Esophagus muscularis mucosa (tissue), 4 donors: ENCODE measurements at regions not wholly inside any gene's neighbourhood (a gene's known extent, or its start where the extent isn't known, plus 50 kb on each side); places are given as distances from the start of the nearest gene placed in this dataset.

Experiments used
- DNase-seq: peaks from one replicate; pipeline ENCODE4 v3.0.0-alpha.2; 2017; ENCODE audit errors: extremely low spot score
- H3K27ac ChIP-seq, 4 donors: fragments of 200-600 bp; sonication (generic); replicated peaks in 1 of 4; 1 replicate in 3 of 4; 2 replicates in 1 of 4; pipeline ENCODE4 v1.5.1; 2016 to 2019; ENCODE audit warnings: mild to moderate bottlenecking in 1 of 4
- H3K27me3 ChIP-seq, 4 donors: fragments of 200-600 bp; sonication (generic); one replicate each; pipeline versions ENCODE4 v1.5.1 to v1.6.0; 2016 to 2019
- H3K36me3 ChIP-seq, 4 donors: fragments of 200-600 bp; sonication (generic); one replicate each; pipeline ENCODE4 v1.5.1; 2016 to 2019
- H3K4me1 ChIP-seq, 4 donors: fragments of 200-600 bp; sonication (generic); one replicate each; pipeline ENCODE4 v1.5.1; 2016 to 2019
- H3K4me3 ChIP-seq, 4 donors: fragments of 200-600 bp; sonication (generic); 1 replicate in 2 of 4; 2 replicates in 2 of 4; pipeline ENCODE4 v1.5.1; 2016 to 2019; ENCODE audit warnings: mild to moderate bottlenecking in 4 of 4, moderate library complexity in 1 of 4
- H3K9me3 ChIP-seq, 4 donors: fragments of 200-600 bp; sonication (generic); 1 replicate in 3 of 4; 2 replicates in 1 of 4; pipeline ENCODE4 v1.5.1; 2016 to 2019
- EP300 ChIP-seq: sonication (generic); formaldehyde crosslinking; IDR thresholded peaks from one replicate; pipeline ENCODE4 v1.6.1; 2017; ENCODE audit warnings: antibody characterized with exemption
- POLR2A ChIP-seq: fragments of 450-650 bp; IDR thresholded peaks from one replicate; pipeline ENCODE4 v1.6.1; 2017; ENCODE audit warnings: antibody characterized with exemption, moderate library complexity, mild to moderate bottlenecking, low read depth
- POLR2AphosphoS5 ChIP-seq, 2 donors: sonication (generic); formaldehyde crosslinking; IDR thresholded peaks; one replicate each; pipeline ENCODE4 v1.6.1; 2017; ENCODE audit warnings: antibody characterized with exemption in 2 of 2
- WGBS: methylation state at CpG from one replicate; pipeline ENCODE4 v1.1.5; 2018; 5-methylcytosine and 5-hydroxymethylcytosine counted together
- intact Hi-C: fragments of 100-400 bp; cut with DNase I; formaldehyde crosslinking; loops from one replicate; pipeline ENCODE4 v1.15.1; 2023
- TF ChIP-seq, protein P1 (sequence below), 3 experiments: fragments of 200-600 bp in 2 of 3; fragments of 450-650 bp in 1 of 3; sonication (generic) in 2 of 3; IDR thresholded peaks; one replicate each; pipeline ENCODE4 v1.5.1; 2017 to 2019; ENCODE audit warnings: antibody characterized with exemption in 3 of 3, mild to moderate bottlenecking in 2 of 3, moderate library complexity in 1 of 3

DNA sequence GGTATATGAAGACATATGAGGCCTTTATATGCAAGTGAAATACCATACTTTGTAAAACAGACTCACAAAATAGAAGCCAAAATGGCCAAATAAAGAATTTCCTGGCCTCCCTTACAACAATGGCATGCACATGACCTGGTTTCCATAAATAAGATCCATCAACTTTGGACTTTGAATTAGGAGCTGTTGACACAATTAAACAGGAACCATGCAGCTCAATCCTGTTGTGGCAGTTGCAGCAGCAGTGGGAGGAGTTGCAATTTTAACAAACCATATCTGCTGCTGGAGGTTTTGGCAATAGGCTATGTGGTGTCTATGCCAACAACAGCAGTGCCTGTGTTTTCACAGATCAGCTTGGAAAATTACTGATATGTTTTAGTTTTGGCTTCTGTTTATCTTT is 818.6 kb downstream of the FAM181B start:
- H3K4me1 ChIP-seq = no peaks in the 10 kb centered on the region
- intact Hi-C loops = no loop called here
- H3K36me3 ChIP-seq = no peaks in the 10 kb centered on the region
- H3K4me3 ChIP-seq = no peak overlapping the region
- no peaks in the 10 kb centered on the region for H3K9me3 ChIP-seq
- no peak for TF ChIP-seq EP300
- no peak for TF ChIP-seq POLR2A
- TF ChIP-seq, protein P1, sequence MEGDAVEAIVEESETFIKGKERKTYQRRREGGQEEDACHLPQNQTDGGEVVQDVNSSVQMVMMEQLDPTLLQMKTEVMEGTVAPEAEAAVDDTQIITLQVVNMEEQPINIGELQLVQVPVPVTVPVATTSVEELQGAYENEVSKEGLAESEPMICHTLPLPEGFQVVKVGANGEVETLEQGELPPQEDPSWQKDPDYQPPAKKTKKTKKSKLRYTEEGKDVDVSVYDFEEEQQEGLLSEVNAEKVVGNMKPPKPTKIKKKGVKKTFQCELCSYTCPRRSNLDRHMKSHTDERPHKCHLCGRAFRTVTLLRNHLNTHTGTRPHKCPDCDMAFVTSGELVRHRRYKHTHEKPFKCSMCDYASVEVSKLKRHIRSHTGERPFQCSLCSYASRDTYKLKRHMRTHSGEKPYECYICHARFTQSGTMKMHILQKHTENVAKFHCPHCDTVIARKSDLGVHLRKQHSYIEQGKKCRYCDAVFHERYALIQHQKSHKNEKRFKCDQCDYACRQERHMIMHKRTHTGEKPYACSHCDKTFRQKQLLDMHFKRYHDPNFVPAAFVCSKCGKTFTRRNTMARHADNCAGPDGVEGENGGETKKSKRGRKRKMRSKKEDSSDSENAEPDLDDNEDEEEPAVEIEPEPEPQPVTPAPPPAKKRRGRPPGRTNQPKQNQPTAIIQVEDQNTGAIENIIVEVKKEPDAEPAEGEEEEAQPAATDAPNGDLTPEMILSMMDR (IDR thresholded peaks at IDR 0.05) = no peak
- no peak for TF ChIP-seq POLR2AphosphoS5 (IDR thresholded peaks at IDR 0.05)
- DNase-seq = no peak
- no peaks in the 10 kb centered on the region for H3K27me3 ChIP-seq
- H3K27ac ChIP-seq = no peak overlapping the region

DNA sequence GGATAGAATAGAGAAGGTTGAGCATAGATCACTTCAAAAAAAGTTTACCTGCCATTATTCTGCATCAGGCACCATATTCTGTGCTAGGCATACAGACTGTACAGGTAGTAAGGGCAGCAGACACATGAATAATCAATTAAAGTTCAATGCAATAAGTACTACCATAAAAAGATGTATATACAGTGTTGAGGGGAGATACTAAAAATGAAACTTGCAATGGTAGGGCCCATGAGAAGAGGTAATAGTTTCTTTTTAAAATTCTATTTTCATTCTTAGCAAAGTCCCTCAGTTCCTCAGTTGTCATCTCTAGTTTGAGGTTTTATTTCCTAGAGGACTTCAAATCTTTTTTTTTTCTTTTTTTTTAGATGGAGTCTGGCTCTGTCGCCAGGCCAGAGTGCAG is 819.9 kb downstream of the FAM181B start:
- no peak for DNase-seq
- TF ChIP-seq EP300 = no peak
- no peaks in the 10 kb centered on the region for H3K36me3 ChIP-seq
- H3K9me3 ChIP-seq = no peaks in the 10 kb centered on the region
- no peaks in the 10 kb centered on the region for H3K4me1 ChIP-seq
- H3K27ac ChIP-seq = no peak overlapping the region
- WGBS = 87% methylated on average over 1 of the region's 1 CpG
- no peaks in the 10 kb centered on the region for H3K27me3 ChIP-seq
- H3K4me3 ChIP-seq = no peak overlapping the region
- intact Hi-C loops = no loop called here

DNA sequence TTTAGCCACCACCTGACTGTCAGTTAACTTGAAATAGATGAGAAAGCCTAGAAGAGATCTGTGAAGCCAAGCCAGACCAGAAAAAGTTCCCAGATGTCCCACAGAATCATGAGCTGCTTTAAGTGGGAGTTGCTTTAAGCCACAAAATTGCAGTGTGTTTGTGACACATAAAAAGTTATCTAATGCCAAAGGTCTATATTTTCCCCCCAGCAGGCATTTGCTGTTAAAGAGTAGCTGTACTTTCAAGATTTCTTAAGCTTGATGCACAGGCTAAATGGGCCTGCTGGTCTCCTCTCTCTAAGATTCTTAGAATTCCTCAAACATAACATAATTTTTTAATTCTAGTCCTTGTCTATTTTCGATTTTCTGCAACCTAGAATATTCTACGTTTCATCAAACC is 825.7 kb downstream of the FAM181B start:
- intact Hi-C loops = no loop called here

DNA sequence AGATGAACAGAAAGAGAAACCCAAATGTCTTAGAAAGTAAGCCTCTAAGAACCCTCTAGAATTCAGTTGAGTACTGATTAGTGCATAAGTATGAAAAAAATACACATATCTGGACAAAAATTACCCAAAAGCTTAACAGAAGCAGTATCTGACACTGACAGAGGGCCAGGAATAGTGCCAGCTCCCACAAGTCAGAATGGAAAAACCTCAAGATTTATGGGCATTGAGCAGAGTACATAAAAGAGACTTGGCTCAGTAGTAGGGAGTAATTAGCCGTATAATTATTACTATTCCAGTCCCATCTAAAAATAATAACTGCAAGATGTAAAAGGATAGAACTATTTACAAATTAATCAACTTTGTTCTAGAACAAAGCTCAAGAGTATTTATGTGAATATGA is 834.5 kb downstream of the FAM181B start:
- TF ChIP-seq, protein P1 (IDR thresholded peaks at IDR 0.05) = no peak
- no peak for TF ChIP-seq POLR2A
- TF ChIP-seq POLR2AphosphoS5 (IDR thresholded peaks at IDR 0.05) = no peak
- no peak for TF ChIP-seq EP300
- H3K4me3 ChIP-seq = no peak overlapping the region
- no peak for DNase-seq
- intact Hi-C loops = no loop called here
- 50% methylated on average over 1 of the region's 1 CpG for WGBS
- no peaks in the 10 kb centered on the region for H3K27me3 ChIP-seq
- no peaks in the 10 kb centered on the region for H3K4me1 ChIP-seq
- no peaks in the 10 kb centered on the region for H3K36me3 ChIP-seq
- H3K9me3 ChIP-seq = no peaks in the 10 kb centered on the region
- H3K27ac ChIP-seq = no peak overlapping the region

More for the DNA sequence above, 825.7 kb downstream of the FAM181B start:
- TF ChIP-seq EP300 (no peak), POLR2AphosphoS5 (IDR thresholded peaks at IDR 0.05) (no peak), POLR2A (no peak)
- TF ChIP-seq, protein P1 (IDR thresholded peaks at IDR 0.05) = no peak
- 60% methylated on average over 2 of the region's 2 CpGs for WGBS
- Histone ChIP-seq H3K36me3 (no peaks in the 10 kb centered on the region), H3K4me3 (no peak overlapping the region), H3K9me3 (no peaks in the 10 kb centered on the region), H3K27me3 (no peaks in the 10 kb centered on the region), H3K4me1 (no peaks in the 10 kb centered on the region), H3K27ac (no peak overlapping the region)
- no peak for DNase-seq

DNA sequence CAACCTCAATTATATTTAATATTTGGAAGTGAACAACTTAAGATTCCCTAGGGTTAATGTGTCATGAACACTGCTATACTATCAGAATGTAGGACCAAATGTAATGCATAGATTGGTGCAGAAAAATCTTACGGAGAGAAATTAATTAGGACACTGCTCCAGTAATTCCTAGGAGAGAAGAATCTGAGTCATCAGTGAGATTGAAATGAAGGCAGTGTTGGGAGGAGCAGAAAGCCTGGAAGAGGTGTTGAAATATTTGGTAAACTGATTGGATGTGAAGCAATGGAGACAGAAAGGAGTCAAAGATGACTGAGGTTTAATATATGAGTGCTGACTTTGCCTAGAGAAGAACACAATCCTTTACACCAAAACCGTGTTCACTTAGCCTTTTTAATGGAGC is 836.0 kb downstream of the FAM181B start:
- H3K27ac ChIP-seq = no peak overlapping the region
- no peaks in the 10 kb centered on the region for H3K36me3 ChIP-seq
- no peaks in the 10 kb centered on the region for H3K27me3 ChIP-seq
- no peak for DNase-seq
- intact Hi-C loops = no loop called here
- TF ChIP-seq POLR2AphosphoS5 (IDR thresholded peaks at IDR 0.05) (no peak), POLR2A (no peak), EP300 (no peak)
- TF ChIP-seq, protein P1 (IDR thresholded peaks at IDR 0.05) = no peak
- no peaks in the 10 kb centered on the region for H3K4me1 ChIP-seq
- no peak overlapping the region for H3K4me3 ChIP-seq
- 86% methylated on average over 2 of the region's 2 CpGs for WGBS
- no peaks in the 10 kb centered on the region for H3K9me3 ChIP-seq
